IMR-90 (cell line): ENCODE measurements at regions not wholly inside any gene's neighbourhood (a gene's known extent, or its start where the extent isn't known, plus 50 kb on each side); places are given as distances from the start of the nearest gene placed in this dataset.

Experiments
- ATAC-seq: fragments of 200-7000 bp; cut with Tn5 transposase; 2 replicates; pipeline ENCODE4 v1.9.1; 2020; ENCODE audit warnings: low read depth, mild to moderate bottlenecking, moderate library complexity
- BruUV-seq: library from RNA; stranded (reverse); fragments of 400-500 nt; replicated peaks from 2 replicates; lab custom pipeline; 2021; lab: Mats Ljungman, UMichigan
- CTCF ChIA-PET: fragments of 300-600 bp; formaldehyde crosslinking; extraction: SDS; loops from one replicate; lab custom pipeline; 2021; ENCODE audit warnings: antibody characterized with exemption; lab: Yijun Ruan, JAX
- POLR2A ChIA-PET: fragments of 300-600 bp; sonication (Branson Sonifier 250); formaldehyde crosslinking; loops from one replicate; lab custom pipeline; 2022; ENCODE audit warnings: antibody characterized with exemption; ENCODE audit not compliant: unreplicated experiment; lab: Charles Lee
- DNase-seq: peaks from one replicate; pipeline ENCODE4 v3.0.0; 2013
- H2AFZ ChIP-seq: replicated peaks from 2 replicates; pipeline ENCODE3; 2013; ENCODE audit warnings: low read length, mild to moderate bottlenecking; ENCODE audit not compliant: poor library complexity
- H2AK5ac ChIP-seq: 2 replicates; pipeline ENCODE4 v1.6.1; 2013; ENCODE audit warnings: low read depth, low read length, inconsistent platforms
- H2AK9ac ChIP-seq: replicated peaks from 2 replicates; pipeline ENCODE3; 2013; ENCODE audit warnings: mild to moderate bottlenecking, low read depth, low read length, moderate library complexity; ENCODE audit not compliant: poor library complexity
- H2BK120ac ChIP-seq: 2 replicates; pipeline ENCODE4 v1.6.1; 2013; ENCODE audit warnings: low read depth, low read length, inconsistent platforms
- H2BK15ac ChIP-seq: 3 replicates; pipeline ENCODE4 v1.6.1; 2013; ENCODE audit warnings: low read depth, low read length, inconsistent platforms
- H2BK20ac ChIP-seq: 2 replicates; pipeline ENCODE4 v1.6.1; 2013; ENCODE audit warnings: low read depth, mild to moderate bottlenecking, inconsistent platforms, low read length, moderate library complexity
- H2BK5ac ChIP-seq: 2 replicates; pipeline ENCODE4 v1.6.1; 2013; ENCODE audit warnings: mild to moderate bottlenecking, low read depth, low read length, inconsistent platforms; ENCODE audit not compliant: poor library complexity, severe bottlenecking
- H3K14ac ChIP-seq: replicated peaks from 2 replicates; pipeline ENCODE4 v1.6.1; 2013; ENCODE audit warnings: low read depth, low read length, inconsistent platforms
- H3K18ac ChIP-seq: 2 replicates; pipeline ENCODE4 v1.6.1; 2013; ENCODE audit warnings: low read depth, low read length, control low read depth
- H3K23ac ChIP-seq: 2 replicates; pipeline ENCODE4 v1.6.1; 2013; ENCODE audit warnings: low read depth, low read length, inconsistent platforms
- H3K27ac ChIP-seq: 2 replicates; pipeline ENCODE4 v1.5.1; 2013; ENCODE audit warnings: mild to moderate bottlenecking, control low read depth, low read length; ENCODE audit not compliant: insufficient read depth
- H3K27me3 ChIP-seq: 2 replicates; pipeline ENCODE4 v1.6.1; 2013; ENCODE audit warnings: low read length; ENCODE audit not compliant: control insufficient read depth, insufficient read depth
- H3K36me3 ChIP-seq: 2 replicates; pipeline ENCODE4 v1.6.1; 2013; ENCODE audit warnings: low read length, mixed read lengths; ENCODE audit not compliant: control insufficient read depth, insufficient read depth
- H3K4ac ChIP-seq: 2 replicates; pipeline ENCODE4 v1.6.1; 2013; ENCODE audit warnings: low read depth, low read length, inconsistent platforms
- H3K4me1 ChIP-seq: 2 replicates; pipeline ENCODE4 v1.6.1; 2013; ENCODE audit warnings: low read length, mixed read lengths; ENCODE audit not compliant: control insufficient read depth, insufficient read depth
- H3K4me2 ChIP-seq: 2 replicates; pipeline ENCODE4 v1.6.1; 2013; ENCODE audit warnings: low read depth, mild to moderate bottlenecking, control low read depth, low read length, moderate library complexity
- H3K4me3 ChIP-seq: 2 replicates; pipeline ENCODE4 v1.5.1; 2013; ENCODE audit warnings: low read depth, mild to moderate bottlenecking, control low read depth, low read length, moderate library complexity; ENCODE audit not compliant: insufficient read depth
- H3K56ac ChIP-seq: 2 replicates; pipeline ENCODE4 v1.6.1; 2013; ENCODE audit warnings: low read length, inconsistent platforms; ENCODE audit not compliant: insufficient read depth; ENCODE audit errors: extremely low read depth
- H3K79me1 ChIP-seq, 2 experiments: 2 replicates each; pipeline ENCODE4 v1.6.1; 2013; ENCODE audit warnings: low read length in 2 of 2, inconsistent platforms in 1 of 2, low read depth in 1 of 2
- H3K9ac ChIP-seq: 2 replicates; pipeline ENCODE4 v1.6.1; 2013; ENCODE audit warnings: low read depth, low read length, control low read depth
- H3K9me1 ChIP-seq: 2 replicates; pipeline ENCODE4 v1.6.1; 2013; ENCODE audit warnings: low read length, inconsistent platforms; ENCODE audit not compliant: insufficient read depth
- H3K9me3 ChIP-seq: 2 replicates; pipeline ENCODE4 v1.6.1; 2013; ENCODE audit warnings: low read length; ENCODE audit not compliant: control insufficient read depth, insufficient read depth
- H4K20me1 ChIP-seq: 2 replicates; pipeline ENCODE4 v1.6.1; 2013; ENCODE audit warnings: low read length, inconsistent platforms; ENCODE audit not compliant: insufficient read depth
- H4K5ac ChIP-seq: 2 replicates; pipeline ENCODE4 v1.6.1; 2013; ENCODE audit warnings: mild to moderate bottlenecking, low read depth, low read length, control low read depth
- H4K8ac ChIP-seq, 2 experiments: 2 replicates each; pipeline ENCODE4 v1.6.1; 2013; ENCODE audit warnings: low read depth in 2 of 2, low read length in 2 of 2, control low read depth in 1 of 2, inconsistent platforms in 1 of 2
- H4K91ac ChIP-seq: 2 replicates; pipeline ENCODE4 v1.6.1; 2013; ENCODE audit warnings: low read depth, low read length, inconsistent platforms; ENCODE audit not compliant: insufficient read depth
- BHLHE40 ChIP-seq: fragments of 150-350 bp; IDR thresholded peaks from 2 replicates; pipeline ENCODE4 v1.6.1; 2016; ENCODE audit warnings: mild to moderate bottlenecking, low read depth, low read length
- CEBPB ChIP-seq: IDR thresholded peaks from 2 replicates; pipeline ENCODE4 v1.6.1; 2012; ENCODE audit warnings: low read depth, low read length, improper control_type of control experiment
- CHD1 ChIP-seq: IDR thresholded peaks from 2 replicates; pipeline ENCODE4 v1.6.1; 2012; ENCODE audit warnings: low read depth, low read length, improper control_type of control experiment
- FOS ChIP-seq: fragments of 150-350 bp; IDR thresholded peaks from 2 replicates; pipeline ENCODE4 v1.6.1; 2016; ENCODE audit warnings: low read depth, low read length
- MAFK ChIP-seq: IDR thresholded peaks from 2 replicates; pipeline ENCODE4 v1.6.1; 2012; ENCODE audit warnings: low read depth, low read length, improper control_type of control experiment
- MAZ ChIP-seq: IDR thresholded peaks from 2 replicates; pipeline ENCODE4 v1.6.1; 2012; ENCODE audit warnings: low read depth, mild to moderate bottlenecking, low read length, improper control_type of control experiment, moderate library complexity, borderline replicate concordance
- MXI1 ChIP-seq: IDR thresholded peaks from 2 replicates; pipeline ENCODE4 v1.6.1; 2012; ENCODE audit warnings: low read depth, mild to moderate bottlenecking, low read length, moderate library complexity, borderline replicate concordance
- NFE2L2 ChIP-seq: fragments of 150-350 bp; IDR thresholded peaks from 2 replicates; pipeline ENCODE4 v1.6.1; 2016; ENCODE audit warnings: low read depth, mild to moderate bottlenecking, low read length
- POLR2A ChIP-seq: IDR thresholded peaks from 2 replicates; pipeline ENCODE4 v1.6.1; 2012; ENCODE audit warnings: mild to moderate bottlenecking, low read depth, low read length
- RAD21 ChIP-seq: IDR thresholded peaks from 2 replicates; pipeline ENCODE4 v1.6.1; 2012; ENCODE audit warnings: low read length, improper control_type of control experiment
- RCOR1 ChIP-seq: IDR thresholded peaks from 2 replicates; pipeline ENCODE4 v1.6.1; 2012; ENCODE audit warnings: mild to moderate bottlenecking, low read length, improper control_type of control experiment; ENCODE audit not compliant: insufficient replicate concordance
- RFX5 ChIP-seq: IDR thresholded peaks from 2 replicates; pipeline ENCODE4 v1.8.0; 2012; ENCODE audit warnings: low read depth, mild to moderate bottlenecking, low read length, moderate library complexity
- SMC3 ChIP-seq: fragments of 150-350 bp; IDR thresholded peaks from 2 replicates; pipeline ENCODE4 v1.6.1; 2016; ENCODE audit warnings: low read depth, mild to moderate bottlenecking, antibody characterized with exemption, low read length, moderate library complexity
- WGBS, 2 experiments: methylation state at CpG; one replicate each; pipeline versions ENCODE4 v1.1.5 to v1.1.7; 2013; ENCODE audit warnings: missing lambda C conversion rate in 2 of 2; ENCODE audit not compliant: insufficient read length in 1 of 2; ENCODE audit errors: extremely low coverage in 2 of 2; 5-methylcytosine and 5-hydroxymethylcytosine counted together
- dilution Hi-C: fragments of 300-500 bp; cut with HindIII; formaldehyde crosslinking; loops from one replicate; pipeline ENCODE4 v1.14.3; 2018; ENCODE audit warnings: low sequenced_read_pairs; ENCODE audit not compliant: unreplicated experiment
- in situ Hi-C: fragments of 300-500 bp; cut with MboI; formaldehyde crosslinking; loops from 3 replicates; pipeline ENCODE4 v1.14.3; 2019; ENCODE audit warnings: low sequenced_read_pairs, inconsistent platforms, mixed read lengths
- intact Hi-C: fragments of 100-400 bp; cut with micrococcal nuclease; formaldehyde crosslinking; loops from 2 replicates; pipeline ENCODE4 v1.10.0; 2022
- TF ChIP-seq, protein P1 (sequence below): conservative IDR thresholded peaks from 2 replicates; pipeline ENCODE4 v1.5.1; 2012; ENCODE audit warnings: mild to moderate bottlenecking, low read depth, low read length, improper control_type of control experiment
- TF ChIP-seq, protein P2 (sequence below): fragments of 150-350 bp; IDR thresholded peaks from 2 replicates; pipeline ENCODE4 v1.6.1; 2017; ENCODE audit warnings: mild to moderate bottlenecking, antibody characterized with exemption, low read length, low read depth
- TF ChIP-seq, protein P3 (sequence below): fragments of 150-350 bp; IDR thresholded peaks from 2 replicates; pipeline ENCODE4 v1.6.1; 2016; ENCODE audit warnings: low read depth, mild to moderate bottlenecking, low read length, moderate library complexity, borderline replicate concordance

DNA sequence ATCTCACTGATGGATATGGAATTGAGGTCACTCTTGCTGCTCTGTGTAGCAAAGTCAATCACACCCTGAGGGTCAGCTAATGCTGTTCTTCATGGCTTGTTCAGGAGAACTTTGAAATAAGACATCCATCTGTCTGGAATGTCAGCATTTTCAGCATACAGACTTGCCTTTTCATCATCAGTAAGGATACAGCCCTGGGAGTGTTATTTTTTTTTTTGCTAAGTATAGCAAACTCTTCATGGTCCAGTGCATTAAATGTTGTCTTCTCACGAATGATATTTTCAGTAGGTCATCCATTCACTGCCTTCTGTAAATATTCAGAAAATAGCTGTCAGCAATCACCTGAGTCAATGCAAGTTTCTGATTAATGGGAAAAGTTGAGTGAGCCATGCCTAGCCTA, 268.8 kb upstream of the SMIM31 start:
- H3K79me1 ChIP-seq = no peaks in the 10 kb centered on the region
- no peaks in the 10 kb centered on the region for H3K4me1 ChIP-seq
- H2AFZ ChIP-seq = no peak overlapping the region
- no peak overlapping the region for H3K4me2 ChIP-seq
- H3K4me3 ChIP-seq = no peak overlapping the region
- H2BK20ac ChIP-seq = no peak overlapping the region
- H4K8ac ChIP-seq = no peak overlapping the region
- H2AK5ac ChIP-seq = no peak overlapping the region
- H4K91ac ChIP-seq = no peak overlapping the region
- no peak overlapping the region for H3K23ac ChIP-seq
- CTCF ChIA-PET = no interaction called here
- no peak overlapping the region for H2BK120ac ChIP-seq
- no peak overlapping the region for H3K18ac ChIP-seq
- no peak overlapping the region for H3K14ac ChIP-seq
- intact Hi-C loops (no loop called here), in situ Hi-C loops (no loop called here), dilution Hi-C loops (no loop called here)
- WGBS, 2 experiments = no CpG with 5 or more reads among the region's 1 CpG
- H3K27me3 ChIP-seq = no peaks in the 10 kb centered on the region
- no peak overlapping the region for H3K56ac ChIP-seq
- H3K9me1 ChIP-seq = no peaks in the 10 kb centered on the region
- TF ChIP-seq CHD1 (no peak), CEBPB (no peak), SMC3 (no peak), RAD21 (no peak), RFX5 (no peak), MXI1 (no peak), RCOR1 (no peak), FOS (no peak), MAZ (no peak), BHLHE40 (no peak), NFE2L2 (no peak), POLR2A (no peak), MAFK (no peak)
- TF ChIP-seq, protein P1, sequence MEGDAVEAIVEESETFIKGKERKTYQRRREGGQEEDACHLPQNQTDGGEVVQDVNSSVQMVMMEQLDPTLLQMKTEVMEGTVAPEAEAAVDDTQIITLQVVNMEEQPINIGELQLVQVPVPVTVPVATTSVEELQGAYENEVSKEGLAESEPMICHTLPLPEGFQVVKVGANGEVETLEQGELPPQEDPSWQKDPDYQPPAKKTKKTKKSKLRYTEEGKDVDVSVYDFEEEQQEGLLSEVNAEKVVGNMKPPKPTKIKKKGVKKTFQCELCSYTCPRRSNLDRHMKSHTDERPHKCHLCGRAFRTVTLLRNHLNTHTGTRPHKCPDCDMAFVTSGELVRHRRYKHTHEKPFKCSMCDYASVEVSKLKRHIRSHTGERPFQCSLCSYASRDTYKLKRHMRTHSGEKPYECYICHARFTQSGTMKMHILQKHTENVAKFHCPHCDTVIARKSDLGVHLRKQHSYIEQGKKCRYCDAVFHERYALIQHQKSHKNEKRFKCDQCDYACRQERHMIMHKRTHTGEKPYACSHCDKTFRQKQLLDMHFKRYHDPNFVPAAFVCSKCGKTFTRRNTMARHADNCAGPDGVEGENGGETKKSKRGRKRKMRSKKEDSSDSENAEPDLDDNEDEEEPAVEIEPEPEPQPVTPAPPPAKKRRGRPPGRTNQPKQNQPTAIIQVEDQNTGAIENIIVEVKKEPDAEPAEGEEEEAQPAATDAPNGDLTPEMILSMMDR = no peak
- TF ChIP-seq, protein P2, sequence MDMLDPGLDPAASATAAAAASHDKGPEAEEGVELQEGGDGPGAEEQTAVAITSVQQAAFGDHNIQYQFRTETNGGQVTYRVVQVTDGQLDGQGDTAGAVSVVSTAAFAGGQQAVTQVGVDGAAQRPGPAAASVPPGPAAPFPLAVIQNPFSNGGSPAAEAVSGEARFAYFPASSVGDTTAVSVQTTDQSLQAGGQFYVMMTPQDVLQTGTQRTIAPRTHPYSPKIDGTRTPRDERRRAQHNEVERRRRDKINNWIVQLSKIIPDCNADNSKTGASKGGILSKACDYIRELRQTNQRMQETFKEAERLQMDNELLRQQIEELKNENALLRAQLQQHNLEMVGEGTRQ = no peak
- TF ChIP-seq, protein P3, sequence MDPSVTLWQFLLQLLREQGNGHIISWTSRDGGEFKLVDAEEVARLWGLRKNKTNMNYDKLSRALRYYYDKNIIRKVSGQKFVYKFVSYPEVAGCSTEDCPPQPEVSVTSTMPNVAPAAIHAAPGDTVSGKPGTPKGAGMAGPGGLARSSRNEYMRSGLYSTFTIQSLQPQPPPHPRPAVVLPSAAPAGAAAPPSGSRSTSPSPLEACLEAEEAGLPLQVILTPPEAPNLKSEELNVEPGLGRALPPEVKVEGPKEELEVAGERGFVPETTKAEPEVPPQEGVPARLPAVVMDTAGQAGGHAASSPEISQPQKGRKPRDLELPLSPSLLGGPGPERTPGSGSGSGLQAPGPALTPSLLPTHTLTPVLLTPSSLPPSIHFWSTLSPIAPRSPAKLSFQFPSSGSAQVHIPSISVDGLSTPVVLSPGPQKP = no peak
- DNase-seq (no peak), ATAC-seq (no peak)
- no peaks in the 10 kb centered on the region for H4K20me1 ChIP-seq
- H4K5ac ChIP-seq = no peak overlapping the region
- no peak overlapping the region for H2BK5ac ChIP-seq
- H2AK9ac ChIP-seq = no peak overlapping the region
- no TSS peak for BruUV-seq
- H3K27ac ChIP-seq = no peak overlapping the region
- H3K36me3 ChIP-seq = no peaks in the 10 kb centered on the region
- H3K9ac ChIP-seq = no peak overlapping the region
- no peak overlapping the region for H2BK15ac ChIP-seq
- peaks cover 2% of the 10 kb centered on the region; the same call in 1 of the 2 replicates for H3K9me3 ChIP-seq
- POLR2A ChIA-PET = no interaction called here
- H3K4ac ChIP-seq = no peak overlapping the region
